ENCODE measurements at regions not wholly inside any gene's neighbourhood (a gene's known extent, or its start where the extent isn't known, plus 50 kb on each side); places are given as distances from the start of the nearest gene placed in this dataset.

GRCh38 chr6:141467041-141467440, 665.7 kb upstream of the GJE1 start:
- TF ChIP-seq EZH2phosphoT487 (IDR thresholded peaks at IDR 0.05; ENCODE audit: insufficient read depth, low read depth) (no peak), EZH2 (IDR thresholded peaks at IDR 0.05; ENCODE audit: insufficient read depth, poor library complexity, severe bottlenecking) (no peak)
- H3K36me3 ChIP-seq (ENCODE audit: low read depth), result no peaks in the 10 kb centered on the region
- H3K9me3 ChIP-seq (ENCODE audit: low read depth), result no peaks in the 10 kb centered on the region
- H3K4me1 ChIP-seq (ENCODE audit: insufficient read depth), result peaks cover 50% of the 10 kb centered on the region
- no peaks in the 10 kb centered on the region for H4K20me1 ChIP-seq (ENCODE audit: insufficient read depth)
- in situ Hi-C loops (cut with MboI), result no loop called here
- DNase-seq, result no peak
- no peak overlapping the region for H3K4me3 ChIP-seq
- H3K27ac ChIP-seq, result 0 out of 2 replicates have a peak overlapping the region, but pooled peaks have one; percentile 18
- H3K79me2 ChIP-seq (ENCODE audit: insufficient read depth), result no peaks in the 10 kb centered on the region
- H3K9ac ChIP-seq, result no peak overlapping the region
- no peak overlapping the region for H3K4me2 ChIP-seq (ENCODE audit: unreplicated experiment)
- H3F3A ChIP-seq (ENCODE audit: insufficient read depth), result peaks cover 15% of the 10 kb centered on the region
- H3K27me3 ChIP-seq (replicated peaks; ENCODE audit: insufficient read depth), result no peaks in the 10 kb centered on the region
- no peaks in the 10 kb centered on the region for H3K9me2 ChIP-seq (ENCODE audit: insufficient read depth)
- no peak overlapping the region for H2AFZ ChIP-seq
- WGBS, 2 experiments (ENCODE audit: low coverage in 1 of 2, low lambda C conversion rate in 2 of 2, missing lambda C conversion rate in 2 of 2), result 93 to 100% methylated on average over 1 of the region's 1 CpG

- no peak for TF ChIP-seq EZH2 (IDR thresholded peaks at IDR 0.05; ENCODE audit: insufficient read depth, poor library complexity, severe bottlenecking)
- no peak for TF ChIP-seq EZH2phosphoT487 (IDR thresholded peaks at IDR 0.05; ENCODE audit: insufficient read depth, low read depth)
- no peaks in the 10 kb centered on the region for H3K79me2 ChIP-seq (ENCODE audit: insufficient read depth)
Measured at GRCh38 chr6:141464896-141465295, 667.8 kb upstream of the GJE1 start.

DNA sequence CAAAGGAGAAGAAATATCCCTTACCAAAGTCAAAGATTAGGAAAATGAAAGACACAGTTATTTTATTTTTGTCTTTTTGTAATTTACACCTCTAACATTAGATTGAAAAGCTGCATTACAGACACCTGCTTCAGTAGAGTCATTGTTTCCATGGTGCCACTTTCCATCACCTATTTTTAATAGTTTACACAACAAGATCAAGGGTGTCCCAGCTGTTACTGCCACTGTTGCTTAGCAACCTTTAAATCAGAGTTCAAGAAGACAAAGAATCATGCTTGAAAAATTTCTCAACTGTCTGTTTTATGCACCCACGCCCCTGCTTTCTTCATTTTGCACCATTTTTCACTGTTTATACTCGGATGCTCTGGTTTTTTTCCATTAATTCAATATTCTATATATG, 668.2 kb upstream of the GJE1 start:
- no peaks in the 10 kb centered on the region for H4K20me1 ChIP-seq (ENCODE audit: insufficient read depth)
- no peaks in the 10 kb centered on the region for H3K27me3 ChIP-seq (replicated peaks; ENCODE audit: insufficient read depth)
- H3K4me2 ChIP-seq (ENCODE audit: unreplicated experiment), result peak overlapping the region; percentile 95
- H3K9ac ChIP-seq, result peak overlapping the region; percentile 70
- H3K4me1 ChIP-seq (ENCODE audit: insufficient read depth), result peaks cover 50% of the 10 kb centered on the region
- WGBS, 2 experiments (ENCODE audit: low coverage in 1 of 2, low lambda C conversion rate in 2 of 2, missing lambda C conversion rate in 2 of 2), result 2 to 3% methylated on average over 2 of the region's 2 CpGs
- no peaks in the 10 kb centered on the region for H3K36me3 ChIP-seq (ENCODE audit: low read depth)
- peaks cover 15% of the 10 kb centered on the region for H3F3A ChIP-seq (ENCODE audit: insufficient read depth)
- no peaks in the 10 kb centered on the region for H3K9me3 ChIP-seq (ENCODE audit: low read depth)
- H3K79me2 ChIP-seq (ENCODE audit: insufficient read depth), result no peaks in the 10 kb centered on the region
- H3K27ac ChIP-seq, result peak overlapping the region; percentile 84
- TF ChIP-seq EZH2phosphoT487 (IDR thresholded peaks at IDR 0.05; ENCODE audit: insufficient read depth, low read depth), result no peak
- TF ChIP-seq EZH2 (IDR thresholded peaks at IDR 0.05; ENCODE audit: insufficient read depth, poor library complexity, severe bottlenecking), result no peak
- peak; percentile 91 for DNase-seq
- H3K9me2 ChIP-seq (ENCODE audit: insufficient read depth), result 0 out of 2 replicates have a peak, but pooled peaks cover 3% of the 10 kb centered on the region
- H3K4me3 ChIP-seq, result 0 out of 2 replicates have a peak overlapping the region, but pooled peaks have one; percentile 15
- in situ Hi-C loops (cut with MboI), result no loop called here
- peak overlapping the region; percentile 18; the same call in 1 of the 2 replicates for H2AFZ ChIP-seq

More at GRCh38 chr6:141464896-141465295, 667.8 kb upstream of the GJE1 start:
- H3K36me3 ChIP-seq (ENCODE audit: low read depth), result no peaks in the 10 kb centered on the region
- H3K4me1 ChIP-seq (ENCODE audit: insufficient read depth), result peaks cover 50% of the 10 kb centered on the region
- 0 out of 2 replicates have a peak, but pooled peaks cover 3% of the 10 kb centered on the region for H3K9me2 ChIP-seq (ENCODE audit: insufficient read depth)
- H3K4me3 ChIP-seq, result no peak overlapping the region
- in situ Hi-C loops (cut with MboI), result no loop called here
- peaks cover 15% of the 10 kb centered on the region for H3F3A ChIP-seq (ENCODE audit: insufficient read depth)
- no peaks in the 10 kb centered on the region for H4K20me1 ChIP-seq (ENCODE audit: insufficient read depth)
- H3K4me2 ChIP-seq (ENCODE audit: unreplicated experiment), result peak overlapping the region; percentile 95
- DNase-seq, result no peak
- 53 to 67% methylated on average over 2 of the region's 2 CpGs for WGBS, 2 experiments (ENCODE audit: low coverage in 1 of 2, low lambda C conversion rate in 2 of 2, missing lambda C conversion rate in 2 of 2)
- H2AFZ ChIP-seq, result peak overlapping the region; percentile 18; the same call in 1 of the 2 replicates
- no peaks in the 10 kb centered on the region for H3K9me3 ChIP-seq (ENCODE audit: low read depth)
- peak overlapping the region; percentile 84 for H3K27ac ChIP-seq
- H3K9ac ChIP-seq, result peak overlapping the region; percentile 47
- H3K27me3 ChIP-seq (replicated peaks; ENCODE audit: insufficient read depth), result no peaks in the 10 kb centered on the region

DNA sequence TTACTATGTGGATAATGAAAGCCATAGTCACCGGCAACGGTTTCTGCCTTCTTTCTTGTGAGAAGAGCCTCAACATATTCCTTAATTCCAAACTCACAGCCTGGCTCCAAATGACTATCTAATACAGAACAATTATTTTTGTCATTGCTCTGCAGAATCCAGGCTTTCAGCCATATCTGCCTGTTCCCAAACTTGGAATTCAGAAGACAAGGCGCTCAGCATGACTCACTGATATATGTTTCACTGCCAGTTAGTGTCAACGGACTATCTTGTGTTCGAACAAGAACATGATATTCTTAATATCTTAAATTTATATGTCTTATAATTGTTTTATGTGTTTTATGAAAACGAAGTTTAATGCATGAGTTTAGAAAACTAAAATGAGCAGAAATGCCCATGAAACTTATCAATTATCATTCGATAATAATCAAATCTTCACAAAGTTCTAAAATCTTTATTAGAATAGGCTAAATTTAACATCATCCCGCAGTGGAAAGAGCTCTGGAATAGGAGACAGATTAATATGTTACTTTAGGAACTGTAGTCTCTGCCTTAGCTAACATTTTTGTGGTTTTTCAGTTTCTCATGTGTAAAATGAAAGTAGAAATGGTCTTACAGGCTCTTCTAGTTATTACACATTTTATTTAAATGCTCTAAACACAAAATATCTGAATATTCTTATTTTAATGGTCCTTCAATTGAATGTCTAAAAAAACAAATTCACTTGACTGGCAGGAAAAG, 669.3 kb upstream of the GJE1 start:
- H3K27ac ChIP-seq, result peak overlapping the region; percentile 84
- peak overlapping the region; percentile 95 for H3K4me2 ChIP-seq (ENCODE audit: unreplicated experiment)
- H3K4me1 ChIP-seq (ENCODE audit: insufficient read depth), result peaks cover 48% of the 10 kb centered on the region
- H3K4me3 ChIP-seq, result peak overlapping the region; percentile 61
- H3F3A ChIP-seq (ENCODE audit: insufficient read depth), result peaks cover 15% of the 10 kb centered on the region
- H2AFZ ChIP-seq, result peak overlapping the region; percentile 63
- H3K9me3 ChIP-seq (ENCODE audit: low read depth), result no peaks in the 10 kb centered on the region
- H3K36me3 ChIP-seq (ENCODE audit: low read depth), result no peaks in the 10 kb centered on the region
- no peaks in the 10 kb centered on the region for H3K27me3 ChIP-seq (replicated peaks; ENCODE audit: insufficient read depth)
- in situ Hi-C loops (cut with MboI), result no loop called here
- peak; percentile 81 for DNase-seq
- TF ChIP-seq EZH2 (IDR thresholded peaks at IDR 0.05; ENCODE audit: insufficient read depth, poor library complexity, severe bottlenecking) (no peak), EZH2phosphoT487 (IDR thresholded peaks at IDR 0.05; ENCODE audit: insufficient read depth, low read depth) (no peak)
- peak overlapping the region; percentile 70 for H3K9ac ChIP-seq
- H3K9me2 ChIP-seq (ENCODE audit: insufficient read depth), result 0 out of 2 replicates have a peak, but pooled peaks cover 3% of the 10 kb centered on the region
- no peaks in the 10 kb centered on the region for H3K79me2 ChIP-seq (ENCODE audit: insufficient read depth)
- no peaks in the 10 kb centered on the region for H4K20me1 ChIP-seq (ENCODE audit: insufficient read depth)
- WGBS, 2 experiments (ENCODE audit: low coverage in 1 of 2, low lambda C conversion rate in 2 of 2, missing lambda C conversion rate in 2 of 2), result 3 to 6% methylated on average over 8 of the region's 8 CpGs

All from GM23248 (cell line).